ENCODE measurements at regions not wholly inside any gene's neighbourhood (a gene's known extent, or its start where the extent isn't known, plus 50 kb on each side); places are given as distances from the start of the nearest gene placed in this dataset.
"Not testable (repeated sequence)": the region's sequence is repeated elsewhere in the genome, so short reads cannot be mapped to it uniquely, and the experiment has no call there.

- DNase-seq (no peak), ATAC-seq (ENCODE audit: low read depth in 2 of 2) (no peak)
- peaks cover 6 to 18% (median 8%) of the 10 kb centered on the region in 7 donors for H3K9me3 Mint-ChIP-seq
- H3K4me1 Mint-ChIP-seq: no peaks in the 10 kb centered on the region
- no peaks in the 10 kb centered on the region for H3K27me3 ChIP-seq (ENCODE audit: control insufficient read depth, insufficient read depth, low read length)
- H3K4me1 ChIP-seq (ENCODE audit: control insufficient read depth, insufficient read depth, low read length, poor library complexity, severe bottlenecking): no peaks in the 10 kb centered on the region
- H3K4me3 ChIP-seq (ENCODE audit: low read depth, low read length): no peak overlapping the region
- no peaks in the 10 kb centered on the region for H3K36me3 ChIP-seq (ENCODE audit: control insufficient read depth, insufficient read depth, low read length)
- H3K27ac ChIP-seq (ENCODE audit: insufficient read depth, low read length, poor library complexity, severe bottlenecking): no peak overlapping the region
- no peak overlapping the region for H3K4me3 Mint-ChIP-seq
- H3K36me3 Mint-ChIP-seq: no peaks in the 10 kb centered on the region
- no peaks in the 10 kb centered on the region for H3K27me3 Mint-ChIP-seq
- H3K27ac Mint-ChIP-seq: no peak overlapping the region
- H3K9me3 ChIP-seq (ENCODE audit: control insufficient read depth in 2 of 2, low read length in 2 of 2): peaks cover 3 to 8% of the 10 kb centered on the region in 2 experiments
Measured at GRCh38 chr3:86381247-86381646, 609.7 kb downstream of the VGLL3 start.

GRCh38 chr3:86379280-86379679, 611.7 kb downstream of the VGLL3 start:
- no peaks in the 10 kb centered on the region for H3K4me1 ChIP-seq (ENCODE audit: control insufficient read depth, insufficient read depth, low read length, poor library complexity, severe bottlenecking)
- peaks cover 6 to 15% (median 8%) of the 10 kb centered on the region in 7 donors for H3K9me3 Mint-ChIP-seq
- no peaks in the 10 kb centered on the region for H3K4me1 Mint-ChIP-seq
- no peak overlapping the region for H3K4me3 Mint-ChIP-seq
- H3K4me3 ChIP-seq (ENCODE audit: low read depth, low read length): no peak overlapping the region
- no peaks in the 10 kb centered on the region for H3K27me3 Mint-ChIP-seq
- no peaks in the 10 kb centered on the region for H3K36me3 Mint-ChIP-seq
- H3K9me3 ChIP-seq (ENCODE audit: control insufficient read depth in 2 of 2, low read length in 2 of 2): peaks cover 3 to 5% of the 10 kb centered on the region in 2 experiments
- no peak overlapping the region for H3K27ac ChIP-seq (ENCODE audit: insufficient read depth, low read length, poor library complexity, severe bottlenecking)
- H3K27me3 ChIP-seq (ENCODE audit: control insufficient read depth, insufficient read depth, low read length): no peaks in the 10 kb centered on the region
- no peak for ATAC-seq (ENCODE audit: low read depth in 2 of 2)
- H3K27ac Mint-ChIP-seq: no peak overlapping the region
- no peak for DNase-seq
- H3K36me3 ChIP-seq (ENCODE audit: control insufficient read depth, insufficient read depth, low read length): no peaks in the 10 kb centered on the region

DNA sequence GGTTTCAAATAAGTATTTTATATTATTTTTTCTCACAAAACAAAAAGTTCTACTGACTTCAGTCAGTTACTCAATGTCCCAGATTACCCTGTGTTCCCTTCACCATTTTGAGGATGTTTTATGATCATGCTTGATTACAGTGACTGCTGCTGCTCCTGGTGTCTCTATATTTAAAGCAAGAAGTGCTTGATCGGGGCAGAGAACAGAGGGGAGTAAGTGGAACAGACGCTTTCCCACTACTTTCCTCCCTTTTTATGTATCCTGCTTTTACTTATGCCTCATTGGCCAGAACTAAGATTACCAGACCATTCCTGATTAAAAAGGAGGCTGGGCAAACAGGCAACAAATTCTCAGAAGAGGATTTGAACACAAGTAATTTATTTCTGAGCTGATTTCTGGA, 612.1 kb downstream of the VGLL3 start:
- H3K36me3 ChIP-seq (ENCODE audit: control insufficient read depth, insufficient read depth, low read length): no peaks in the 10 kb centered on the region
- Mint-ChIP-seq H3K27me3 (no peaks in the 10 kb centered on the region), H3K4me1 (no peaks in the 10 kb centered on the region), H3K36me3 (no peaks in the 10 kb centered on the region), H3K9me3 (peaks cover 7 to 18% (median 8%) of the 10 kb centered on the region in 7 donors), H3K27ac (no peak overlapping the region), H3K4me3 (no peak overlapping the region)
- H3K27me3 ChIP-seq (ENCODE audit: control insufficient read depth, insufficient read depth, low read length): no peaks in the 10 kb centered on the region
- no peak overlapping the region for H3K27ac ChIP-seq (ENCODE audit: insufficient read depth, low read length, poor library complexity, severe bottlenecking)
- no peak overlapping the region for H3K4me3 ChIP-seq (ENCODE audit: low read depth, low read length)
- DNase-seq (no peak), ATAC-seq (ENCODE audit: low read depth in 2 of 2) (no peak)
- peaks cover under 1 to 3% of the 10 kb centered on the region in 2 experiments for H3K9me3 ChIP-seq (ENCODE audit: control insufficient read depth in 2 of 2, low read length in 2 of 2)
- H3K4me1 ChIP-seq (ENCODE audit: control insufficient read depth, insufficient read depth, low read length, poor library complexity, severe bottlenecking): no peaks in the 10 kb centered on the region

GRCh38 chr3:86335566-86335965, 655.4 kb downstream of the VGLL3 start:
- ATAC-seq (ENCODE audit: low read depth in 2 of 2); H3K27me3 Mint-ChIP-seq; H3K4me3 ChIP-seq (ENCODE audit: low read depth, low read length); H3K36me3 ChIP-seq (ENCODE audit: control insufficient read depth, insufficient read depth, low read length); H3K4me3 Mint-ChIP-seq; DNase-seq; H3K27ac ChIP-seq (ENCODE audit: insufficient read depth, low read length, poor library complexity, severe bottlenecking); H3K27ac Mint-ChIP-seq; H3K4me1 Mint-ChIP-seq; H3K9me3 ChIP-seq (ENCODE audit: control insufficient read depth in 2 of 2, low read length in 2 of 2); H3K36me3 Mint-ChIP-seq; H3K27me3 ChIP-seq (ENCODE audit: control insufficient read depth, insufficient read depth, low read length); H3K4me1 ChIP-seq (ENCODE audit: control insufficient read depth, insufficient read depth, low read length, poor library complexity, severe bottlenecking): not testable (repeated sequence)
- H3K9me3 Mint-ChIP-seq: peaks cover 2 to 20% (median 6%) of the 10 kb centered on the region in 7 donors

DNA sequence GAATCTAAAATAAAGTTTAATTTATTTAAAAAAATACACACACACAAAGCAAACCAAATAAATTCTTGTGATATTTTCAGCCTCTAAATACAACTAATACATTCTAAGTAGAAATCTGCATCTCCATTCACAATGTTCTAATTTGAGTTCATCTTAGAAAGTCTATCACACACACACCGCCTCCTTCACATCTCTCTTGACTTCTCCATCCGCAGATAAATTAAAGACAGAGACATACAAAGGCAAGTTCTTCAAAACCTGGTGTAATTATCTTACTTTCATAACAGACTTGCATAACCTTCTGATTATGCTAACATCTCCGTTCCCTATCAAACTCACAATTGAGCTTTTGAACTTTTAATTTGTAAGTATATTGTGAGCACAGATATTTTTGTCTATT, 657.3 kb downstream of the VGLL3 start:
- Histone ChIP-seq H3K4me1 (ENCODE audit: control insufficient read depth, insufficient read depth, low read length, poor library complexity, severe bottlenecking) (no peaks in the 10 kb centered on the region), H3K27ac (ENCODE audit: insufficient read depth, low read length, poor library complexity, severe bottlenecking) (no peak overlapping the region), H3K4me3 (ENCODE audit: low read depth, low read length) (no peak overlapping the region), H3K36me3 (ENCODE audit: control insufficient read depth, insufficient read depth, low read length) (no peaks in the 10 kb centered on the region), H3K27me3 (ENCODE audit: control insufficient read depth, insufficient read depth, low read length) (no peaks in the 10 kb centered on the region), H3K9me3 (ENCODE audit: control insufficient read depth in 2 of 2, low read length in 2 of 2) (peaks cover 0 to 2% of the 10 kb centered on the region in 2 experiments)
- no peak overlapping the region for H3K27ac Mint-ChIP-seq
- H3K4me3 Mint-ChIP-seq: no peak overlapping the region
- peaks cover 0 to 20% (median 2%) of the 10 kb centered on the region in 7 donors for H3K9me3 Mint-ChIP-seq
- H3K27me3 Mint-ChIP-seq: no peaks in the 10 kb centered on the region
- no peaks in the 10 kb centered on the region for H3K36me3 Mint-ChIP-seq
- DNase-seq (no peak), ATAC-seq (ENCODE audit: low read depth in 2 of 2) (no peak)
- H3K4me1 Mint-ChIP-seq: no peaks in the 10 kb centered on the region

DNA sequence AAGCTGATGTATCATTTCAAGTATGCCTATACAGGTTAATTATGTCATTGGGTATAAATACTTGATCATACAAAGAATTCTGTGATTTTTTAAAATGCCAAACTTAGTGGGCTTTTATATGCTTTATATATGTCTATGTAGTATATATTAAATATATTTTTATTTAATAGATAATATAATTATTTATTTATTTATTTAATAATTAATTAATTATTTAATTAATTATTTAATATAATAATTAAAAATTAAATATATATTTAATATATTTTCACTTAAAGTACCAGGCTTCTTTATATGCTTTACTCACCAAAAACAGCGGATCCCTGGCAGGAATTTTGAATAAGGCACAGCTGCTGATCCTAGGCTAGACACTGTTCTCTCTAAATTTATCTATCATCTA, 687.0 kb downstream of the VGLL3 start:
- Mint-ChIP-seq H3K27ac (no peak overlapping the region), H3K27me3 (no peaks in the 10 kb centered on the region), H3K36me3 (no peaks in the 10 kb centered on the region), H3K4me3 (no peak overlapping the region), H3K4me1 (no peaks in the 10 kb centered on the region), H3K9me3 (peaks cover 0 to 25% (median 9%) of the 10 kb centered on the region in 7 donors)
- Histone ChIP-seq H3K36me3 (ENCODE audit: control insufficient read depth, insufficient read depth, low read length) (no peaks in the 10 kb centered on the region), H3K4me3 (ENCODE audit: low read depth, low read length) (no peak overlapping the region), H3K9me3 (ENCODE audit: control insufficient read depth in 2 of 2, low read length in 2 of 2) (peaks cover 0 to 2% of the 10 kb centered on the region in 2 experiments), H3K27me3 (ENCODE audit: control insufficient read depth, insufficient read depth, low read length) (no peaks in the 10 kb centered on the region), H3K27ac (ENCODE audit: insufficient read depth, low read length, poor library complexity, severe bottlenecking) (no peak overlapping the region), H3K4me1 (ENCODE audit: control insufficient read depth, insufficient read depth, low read length, poor library complexity, severe bottlenecking) (no peaks in the 10 kb centered on the region)
- ATAC-seq (ENCODE audit: low read depth in 2 of 2): no peak
- DNase-seq: no peak

- ATAC-seq (ENCODE audit: low read depth in 2 of 2): no peak
- peak overlapping the region in 1 of 3 donors; percentile 68 for H3K27ac Mint-ChIP-seq
Measured at GRCh38 chr3:86282106-86282787, 708.7 kb downstream of the VGLL3 start.

More at GRCh38 chr3:86282106-86282787, 708.7 kb downstream of the VGLL3 start:
- Histone ChIP-seq H3K27me3 (ENCODE audit: control insufficient read depth, insufficient read depth, low read length) (no peaks in the 10 kb centered on the region), H3K27ac (ENCODE audit: insufficient read depth, low read length, poor library complexity, severe bottlenecking) (no peak overlapping the region), H3K4me1 (ENCODE audit: control insufficient read depth, insufficient read depth, low read length, poor library complexity, severe bottlenecking) (no peaks in the 10 kb centered on the region), H3K36me3 (ENCODE audit: control insufficient read depth, insufficient read depth, low read length) (no peaks in the 10 kb centered on the region), H3K4me3 (ENCODE audit: low read depth, low read length) (no peak overlapping the region), H3K9me3 (ENCODE audit: control insufficient read depth in 2 of 2, low read length in 2 of 2) (peaks cover 2 to 8% of the 10 kb centered on the region in 2 experiments)
- Mint-ChIP-seq H3K9me3 (peaks cover 0 to 17% (median 7%) of the 10 kb centered on the region in 7 donors), H3K27me3 (no peaks in the 10 kb centered on the region), H3K4me3 (no peak overlapping the region), H3K4me1 (no peaks in the 10 kb centered on the region), H3K36me3 (no peaks in the 10 kb centered on the region)
- no peak for DNase-seq

Measured in CD4-positive, CD25-positive, alpha-beta regulatory T cell (primary cell).